HUES6 (cell line): ENCODE measurements at regions not wholly inside any gene's neighbourhood (a gene's known extent, or its start where the extent isn't known, plus 50 kb on each side); places are given as distances from the start of the nearest gene placed in this dataset.

Source experiments
- H3K27ac ChIP-seq: 2 replicates; pipeline ENCODE4 v1.7.0; 2013; ENCODE audit warnings: low read depth, mild to moderate bottlenecking, low read length, inconsistent platforms
- H3K27me3 ChIP-seq: 2 replicates; pipeline ENCODE4 v1.6.1; 2013; ENCODE audit warnings: low read length; ENCODE audit not compliant: control insufficient read depth, insufficient read depth
- H3K36me3 ChIP-seq: 2 replicates; pipeline ENCODE4 v1.6.1; 2013; ENCODE audit warnings: low read length; ENCODE audit not compliant: control insufficient read depth, insufficient read depth
- H3K4me1 ChIP-seq: 2 replicates; pipeline ENCODE4 v1.6.1; 2013; ENCODE audit warnings: low read length; ENCODE audit not compliant: control insufficient read depth, insufficient read depth
- H3K4me3 ChIP-seq: 2 replicates; pipeline ENCODE4 v1.5.1; 2013; ENCODE audit warnings: low read depth, low read length
- H3K9ac ChIP-seq: one replicate; pipeline ENCODE4 v1.6.1; 2013; ENCODE audit warnings: mild to moderate bottlenecking, low read length
- H3K9me3 ChIP-seq: 2 replicates; pipeline ENCODE4 v1.6.1; 2013; ENCODE audit warnings: low read depth, low read length; ENCODE audit not compliant: control insufficient read depth, insufficient read depth

DNA sequence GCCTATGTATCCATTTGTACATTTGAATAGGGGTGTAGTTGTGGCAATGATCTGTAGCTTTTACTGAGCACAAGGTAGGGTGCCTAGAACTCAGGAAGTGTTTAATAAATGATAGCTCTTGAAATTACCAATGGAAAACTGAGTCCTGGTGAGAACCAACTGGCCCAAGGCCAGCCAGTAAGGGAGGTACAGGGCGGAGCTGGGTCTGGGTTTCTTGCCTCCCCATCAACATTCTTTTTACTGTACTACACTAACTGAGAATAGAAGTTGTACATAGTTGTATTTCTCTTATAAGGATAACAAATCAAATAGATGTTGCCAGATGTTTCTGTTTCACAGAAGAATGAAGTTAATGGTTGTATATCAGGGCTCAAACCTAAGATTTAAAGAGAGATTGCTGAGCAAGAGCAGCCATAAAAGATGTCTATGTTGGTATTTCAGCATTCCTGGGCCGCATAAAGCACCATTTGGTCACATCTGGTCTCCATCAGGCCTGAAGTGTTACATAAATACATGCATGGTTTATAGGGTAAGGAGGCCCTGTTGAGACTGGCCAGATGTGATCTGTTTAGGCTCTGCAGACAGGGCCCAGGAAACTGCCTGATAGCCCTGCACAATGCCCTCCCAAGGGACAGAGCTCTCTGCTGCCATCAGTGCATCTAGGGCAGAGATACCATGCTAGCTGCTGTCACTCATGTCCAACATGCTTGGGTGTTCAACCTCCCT lies 210.5 kb downstream of the NXNL2 start:
- no peak overlapping the region for H3K9ac ChIP-seq
- H3K4me3 ChIP-seq, result no peak overlapping the region
- H3K36me3 ChIP-seq, result no peaks in the 10 kb centered on the region
- no peak overlapping the region for H3K27ac ChIP-seq
- H3K27me3 ChIP-seq, result no peaks in the 10 kb centered on the region
- H3K9me3 ChIP-seq, result peaks cover 13% of the 10 kb centered on the region
- H3K4me1 ChIP-seq, result peaks cover 25% of the 10 kb centered on the region

DNA sequence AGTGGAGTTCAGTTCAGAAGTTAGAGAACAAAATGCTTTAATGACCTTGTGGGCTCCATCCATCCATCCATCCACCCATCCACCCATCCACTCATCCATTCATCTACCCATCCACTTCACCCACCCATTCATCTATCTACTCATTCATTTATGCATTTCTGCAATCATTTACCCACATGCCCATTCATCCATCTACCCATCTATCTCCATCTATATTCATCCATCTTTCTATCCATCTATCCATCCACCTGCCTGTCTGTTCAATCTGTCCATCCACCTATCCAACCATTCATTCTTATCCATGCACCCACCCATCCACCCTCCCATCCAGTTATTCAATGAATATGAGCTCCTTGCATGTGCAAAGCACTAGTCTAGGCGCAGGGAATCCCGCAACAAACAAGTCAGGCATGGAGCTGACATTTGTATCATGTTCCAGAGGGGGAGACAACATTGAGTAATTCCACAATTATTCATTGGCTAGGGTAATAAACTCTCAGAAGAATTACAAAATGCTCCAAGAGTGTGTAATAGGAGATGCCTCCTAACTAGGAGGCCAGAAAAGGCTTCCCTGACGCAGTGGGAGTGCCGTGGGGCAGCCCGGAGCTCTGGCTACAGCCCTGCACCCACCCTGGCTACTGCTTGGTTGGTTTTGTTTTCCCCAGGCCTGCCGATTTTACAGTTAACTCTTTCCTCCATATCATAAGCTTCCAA lies 211.2 kb downstream of the NXNL2 start:
- peak overlapping the region; percentile 71; the same call in 1 of the 2 replicates for H3K27ac ChIP-seq
- peaks cover 25% of the 10 kb centered on the region for H3K4me1 ChIP-seq
- H3K9ac ChIP-seq, result peak overlapping the region; percentile 51
- peaks cover 12% of the 10 kb centered on the region for H3K9me3 ChIP-seq
- no peaks in the 10 kb centered on the region for H3K27me3 ChIP-seq
- H3K36me3 ChIP-seq, result no peaks in the 10 kb centered on the region
- no peak overlapping the region for H3K4me3 ChIP-seq

DNA sequence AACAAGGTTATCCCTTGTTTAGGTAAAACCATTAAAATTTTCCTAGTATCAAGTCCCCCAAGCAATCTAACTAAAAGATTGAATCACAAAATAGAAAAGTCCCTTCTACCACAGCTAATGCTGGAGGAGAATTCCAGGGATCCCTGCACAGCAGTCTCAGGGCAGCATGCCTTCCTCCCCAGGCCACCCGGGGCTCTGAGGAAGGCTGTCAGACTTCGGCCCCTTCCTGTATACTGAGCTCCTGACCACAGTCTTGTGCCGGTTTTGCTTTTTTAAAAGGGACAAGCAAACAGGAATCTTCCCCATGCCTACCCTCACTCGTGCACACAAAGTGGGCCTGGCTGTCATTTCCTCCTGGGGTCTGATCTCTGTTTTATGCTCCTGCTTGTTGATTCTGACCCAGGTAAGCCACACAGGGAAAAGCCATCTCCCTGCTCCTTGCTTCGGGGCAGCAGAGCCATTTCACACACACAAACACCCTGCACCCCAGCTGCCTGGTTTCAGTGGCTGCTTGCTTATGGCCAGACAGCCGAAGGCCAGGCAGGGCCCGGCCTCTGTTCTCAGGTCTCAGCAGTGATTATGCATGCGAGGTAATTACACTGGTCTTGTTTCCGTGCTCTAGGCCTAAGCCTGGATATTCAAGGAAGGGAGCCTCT lies 211.9 kb downstream of the NXNL2 start:
- H3K4me3 ChIP-seq, result no peak overlapping the region
- peaks cover 16% of the 10 kb centered on the region for H3K9me3 ChIP-seq
- H3K36me3 ChIP-seq, result no peaks in the 10 kb centered on the region
- peak overlapping the region; percentile 71; the same call in 1 of the 2 replicates for H3K27ac ChIP-seq
- H3K9ac ChIP-seq, result peak overlapping the region; percentile 51
- peaks cover 25% of the 10 kb centered on the region for H3K4me1 ChIP-seq
- no peaks in the 10 kb centered on the region for H3K27me3 ChIP-seq

DNA sequence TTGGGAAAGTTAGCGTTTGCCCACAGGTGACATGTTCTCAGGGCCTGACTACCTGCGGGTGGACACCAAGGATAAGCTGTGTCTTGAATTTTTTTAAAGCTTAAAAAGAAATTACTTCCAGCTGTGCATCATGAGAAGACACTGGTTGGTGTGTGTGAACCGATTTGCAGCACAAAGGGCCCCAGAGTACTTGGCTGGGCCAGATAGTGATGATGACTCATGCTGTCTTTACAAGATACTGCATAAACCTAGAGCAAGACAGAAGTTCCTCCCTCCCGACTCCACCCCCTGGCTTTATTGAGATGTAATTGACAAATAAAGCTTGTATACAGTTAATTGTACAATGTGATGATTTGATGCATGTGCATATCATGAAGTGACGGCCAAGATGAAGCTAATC lies 212.8 kb downstream of the NXNL2 start:
- Histone ChIP-seq H3K27ac (peak overlapping the region; percentile 71; the same call in 1 of the 2 replicates), H3K4me3 (no peak overlapping the region), H3K27me3 (no peaks in the 10 kb centered on the region), H3K9ac (peak overlapping the region; percentile 51), H3K9me3 (peaks cover 16% of the 10 kb centered on the region), H3K4me1 (peaks cover 25% of the 10 kb centered on the region), H3K36me3 (no peaks in the 10 kb centered on the region)

DNA sequence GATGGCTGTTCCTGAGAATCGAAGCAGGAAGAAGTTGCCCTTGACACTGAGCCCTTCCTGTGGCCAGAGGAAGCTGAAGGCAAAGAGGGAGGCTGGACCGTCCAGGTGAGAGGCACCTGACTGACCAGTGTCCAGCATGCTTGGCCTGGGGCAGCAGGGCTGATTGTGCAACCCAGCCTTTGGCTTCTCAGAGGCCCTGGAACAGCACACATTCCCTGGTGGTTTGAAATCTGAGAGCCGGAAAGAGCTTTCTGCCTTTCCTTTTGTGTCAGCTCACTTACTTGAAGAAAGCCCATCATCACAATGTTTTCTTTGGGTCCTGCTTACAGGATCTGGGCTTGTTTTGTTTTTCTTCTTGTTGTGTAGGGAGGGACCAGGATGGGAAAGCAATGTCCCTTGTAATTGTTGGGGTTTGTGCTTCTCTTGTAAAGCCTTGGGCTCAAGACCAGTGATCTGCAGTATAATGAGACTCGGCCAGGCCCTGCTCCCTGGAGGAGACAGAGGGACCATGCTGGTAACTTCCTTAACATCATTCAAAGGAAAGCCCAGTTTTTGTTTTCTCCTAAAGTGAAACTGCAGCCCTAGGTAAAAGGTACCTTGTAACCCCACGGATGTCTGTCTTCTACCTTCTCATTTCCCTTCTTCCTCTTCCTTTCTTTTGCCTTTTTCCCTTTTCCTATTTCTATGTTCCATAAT lies 213.7 kb downstream of the NXNL2 start:
- Histone ChIP-seq H3K36me3 (no peaks in the 10 kb centered on the region), H3K4me3 (no peak overlapping the region), H3K9me3 (peaks cover 16% of the 10 kb centered on the region), H3K9ac (no peak overlapping the region), H3K27me3 (no peaks in the 10 kb centered on the region), H3K27ac (no peak overlapping the region), H3K4me1 (peaks cover 27% of the 10 kb centered on the region)

DNA sequence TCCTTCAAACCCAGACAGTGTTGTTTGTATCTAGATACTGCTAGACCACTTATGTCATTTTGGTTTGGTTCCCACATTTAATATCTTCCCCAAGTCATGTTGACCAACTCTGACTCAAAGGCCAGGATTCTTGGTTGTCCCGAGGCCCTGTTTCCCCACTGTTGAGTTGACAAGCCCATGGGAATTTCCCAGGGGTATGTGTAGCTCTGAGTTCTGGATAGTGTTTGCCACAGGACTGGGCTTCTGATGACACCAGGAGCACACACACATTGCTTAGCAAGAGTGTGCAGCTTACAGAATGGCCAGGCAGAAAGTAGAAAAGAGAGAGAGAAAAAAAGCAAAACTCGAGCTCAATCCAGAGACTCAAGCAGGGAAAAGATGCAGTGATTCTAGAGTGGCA lies 214.4 kb downstream of the NXNL2 start:
- Histone ChIP-seq H3K27me3 (no peaks in the 10 kb centered on the region), H3K9ac (no peak overlapping the region), H3K27ac (no peak overlapping the region), H3K4me1 (peaks cover 28% of the 10 kb centered on the region), H3K4me3 (no peak overlapping the region), H3K36me3 (no peaks in the 10 kb centered on the region), H3K9me3 (peaks cover 16% of the 10 kb centered on the region)

DNA sequence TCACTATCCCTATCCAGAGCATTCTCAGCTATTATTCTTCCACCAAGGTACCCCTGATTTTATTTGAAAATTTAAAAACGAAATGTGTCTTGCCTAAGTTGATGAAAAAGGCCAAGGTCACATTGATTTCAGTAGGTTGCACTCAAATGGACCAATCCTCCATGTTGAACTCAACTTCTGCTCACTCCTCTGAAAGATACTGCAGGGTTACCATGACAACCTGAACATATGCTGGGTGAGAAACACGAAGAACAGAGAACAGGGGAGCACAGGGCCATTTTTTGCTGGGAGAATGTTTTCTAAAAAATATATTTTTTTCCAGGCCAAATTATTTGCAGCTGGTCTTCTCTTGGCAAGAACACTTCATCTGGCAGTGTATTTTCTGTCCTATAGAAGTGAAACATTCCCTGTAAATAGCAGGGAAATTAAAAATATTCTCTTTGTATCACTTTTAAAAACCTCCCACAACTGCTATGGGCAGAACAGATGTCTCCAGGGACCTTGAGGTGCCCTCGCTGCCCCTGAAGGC lies 215.9 kb downstream of the NXNL2 start:
- Histone ChIP-seq H3K9me3 (peaks cover 16% of the 10 kb centered on the region), H3K4me1 (peaks cover 26% of the 10 kb centered on the region), H3K27me3 (no peaks in the 10 kb centered on the region), H3K27ac (no peak overlapping the region), H3K36me3 (no peaks in the 10 kb centered on the region), H3K9ac (no peak overlapping the region), H3K4me3 (no peak overlapping the region)

DNA sequence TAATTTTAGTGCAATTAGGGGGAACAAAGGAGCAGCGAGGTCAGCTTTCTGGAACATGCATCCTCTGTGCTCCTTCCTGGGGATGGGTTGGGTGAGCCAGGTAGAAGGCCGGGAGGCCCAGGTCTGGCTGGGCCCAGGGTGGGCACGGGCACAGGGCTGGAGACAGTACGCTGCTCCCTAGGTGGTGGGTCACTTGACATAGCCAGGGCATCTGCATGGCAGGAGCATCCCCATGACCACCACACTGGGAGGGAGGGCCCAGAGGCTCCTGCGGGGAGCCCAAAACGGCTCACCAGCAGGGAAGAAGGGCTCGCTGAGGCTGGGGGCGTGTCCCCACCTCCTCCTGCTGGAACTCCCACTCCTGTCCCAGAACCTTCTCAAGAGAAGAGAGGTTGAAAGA lies 216.8 kb downstream of the NXNL2 start:
- Histone ChIP-seq H3K9ac (no peak overlapping the region), H3K9me3 (peaks cover 16% of the 10 kb centered on the region), H3K27me3 (no peaks in the 10 kb centered on the region), H3K4me1 (peaks cover 18% of the 10 kb centered on the region), H3K27ac (no peak overlapping the region), H3K4me3 (no peak overlapping the region), H3K36me3 (no peaks in the 10 kb centered on the region)

DNA sequence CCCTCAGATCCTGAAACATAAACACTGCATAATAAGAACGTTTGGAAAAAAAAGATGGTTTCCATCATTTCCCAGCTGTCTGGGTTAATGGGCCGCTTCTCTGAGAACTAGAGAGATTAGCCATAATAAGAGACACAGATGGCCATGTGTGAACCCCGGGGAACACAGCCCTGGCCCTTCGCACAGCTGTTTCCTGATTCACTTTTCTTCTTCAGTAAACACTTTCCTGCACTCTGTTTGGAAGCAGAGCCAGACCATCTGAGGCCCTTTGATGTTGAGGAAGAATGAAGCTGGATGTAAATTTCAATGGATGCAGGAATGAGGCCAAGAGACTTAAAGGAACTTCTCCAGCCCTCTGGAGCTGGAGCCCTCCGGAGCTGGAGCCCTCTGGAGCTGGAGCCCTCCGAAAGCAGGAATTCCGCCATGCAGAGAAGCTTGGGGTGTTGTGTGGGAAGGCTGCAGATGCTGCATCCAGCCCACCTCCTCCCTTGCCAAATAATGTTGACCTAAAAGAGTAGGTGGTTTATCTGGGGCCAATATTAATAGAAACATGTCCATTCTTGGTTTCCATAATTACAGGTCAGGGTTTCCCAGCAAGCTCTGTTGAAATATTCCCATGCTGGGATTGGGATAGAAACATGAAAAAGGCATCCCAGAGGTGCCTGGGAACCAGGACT lies 218.9 kb downstream of the NXNL2 start:
- H3K9ac ChIP-seq, result no peak overlapping the region
- no peak overlapping the region for H3K4me3 ChIP-seq
- peaks cover 16% of the 10 kb centered on the region for H3K9me3 ChIP-seq
- no peak overlapping the region for H3K27ac ChIP-seq
- H3K36me3 ChIP-seq, result no peaks in the 10 kb centered on the region
- peaks cover 3% of the 10 kb centered on the region; the same call in 1 of the 2 replicates for H3K4me1 ChIP-seq
- no peaks in the 10 kb centered on the region for H3K27me3 ChIP-seq

DNA sequence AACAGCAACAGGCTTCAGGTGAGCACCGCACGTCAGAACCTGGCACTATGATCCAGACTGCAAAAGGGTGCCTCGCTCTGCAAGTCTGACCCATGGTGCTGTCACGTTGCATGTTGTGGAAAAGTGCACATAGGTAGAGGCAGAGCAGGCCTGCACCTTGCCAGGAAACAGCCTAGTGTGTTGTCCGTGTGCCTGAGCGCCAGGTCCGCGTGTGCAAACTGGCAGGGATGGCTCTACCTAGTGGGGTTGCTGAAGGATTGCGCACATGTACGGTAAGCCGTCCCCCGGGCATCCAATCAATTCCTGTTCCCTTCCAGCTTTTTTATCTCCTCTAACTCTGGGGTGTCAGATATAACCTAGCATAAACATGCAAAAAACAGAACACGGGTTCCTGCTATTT lies 219.5 kb downstream of the NXNL2 start:
- no peaks in the 10 kb centered on the region for H3K27me3 ChIP-seq
- H3K4me3 ChIP-seq, result no peak overlapping the region
- H3K27ac ChIP-seq, result no peak overlapping the region
- H3K9ac ChIP-seq, result no peak overlapping the region
- no peaks in the 10 kb centered on the region for H3K36me3 ChIP-seq
- H3K9me3 ChIP-seq, result peaks cover 16% of the 10 kb centered on the region
- peaks cover 3% of the 10 kb centered on the region; the same call in 1 of the 2 replicates for H3K4me1 ChIP-seq
